Brain microvascular endothelial cell (primary cell): ENCODE measurements at regions not wholly inside any gene's neighbourhood (a gene's known extent, or its start where the extent isn't known, plus 50 kb on each side); places are given as distances from the start of the nearest gene placed in this dataset.

Experiments used
- DNase-seq: peaks from one replicate; pipeline ENCODE4 v3.0.0-alpha.2; 2020
- H3K27ac ChIP-seq: fragments of 250-450 bp; sonication (Bioruptor Pico); 2 replicates; pipeline ENCODE4 v1.5.1; 2020; ENCODE audit warnings: mild to moderate bottlenecking, moderate library complexity
- H3K27me3 ChIP-seq: fragments of 250-450 bp; sonication (Bioruptor Pico); replicated peaks from 2 replicates; pipeline ENCODE4 v1.5.1; 2020; ENCODE audit warnings: mild to moderate bottlenecking
- H3K36me3 ChIP-seq: fragments of 250-450 bp; sonication (Bioruptor Pico); replicated peaks from 2 replicates; pipeline ENCODE4 v1.5.1; 2020; ENCODE audit warnings: mild to moderate bottlenecking
- H3K4me3 ChIP-seq: 2 replicates; pipeline ENCODE4 v1.5.1; 2011; ENCODE audit warnings: low read depth, mild to moderate bottlenecking, control low read depth, low read length, moderate library complexity
- CTCF ChIP-seq: IDR thresholded peaks from 2 replicates; pipeline ENCODE4 v1.5.1; 2011; ENCODE audit warnings: low read depth, mild to moderate bottlenecking, moderate library complexity, low read length, control low read depth, inconsistent platforms; ENCODE audit errors: missing control alignments
- in situ Hi-C: cut with HindIII; loops from 2 replicates; pipeline ENCODE4 v1.10.0; 2017; ENCODE audit warnings: low sequenced_read_pairs, low pct_ligation_motif_present

GRCh38 chr1:82486969-82487368 is 686.2 kb downstream of the ADGRL2 start:
- Histone ChIP-seq H3K4me3 (no peak overlapping the region), H3K27me3 (no peaks in the 10 kb centered on the region), H3K36me3 (no peaks in the 10 kb centered on the region), H3K27ac (no peak overlapping the region)
- no peak for TF ChIP-seq CTCF
- in situ Hi-C loops: no loop called here
- no peak for DNase-seq

GRCh38 chr1:82486468-82486867 is 685.7 kb downstream of the ADGRL2 start:
- H3K27me3 ChIP-seq: no peaks in the 10 kb centered on the region
- TF ChIP-seq CTCF: no peak
- H3K27ac ChIP-seq: no peak overlapping the region
- H3K36me3 ChIP-seq: no peaks in the 10 kb centered on the region
- DNase-seq: no peak
- in situ Hi-C loops: no loop called here
- no peak overlapping the region for H3K4me3 ChIP-seq

GRCh38 chr1:82485591-82486369 is 685.0 kb downstream of the ADGRL2 start:
- Histone ChIP-seq H3K27ac (no peak overlapping the region), H3K36me3 (no peaks in the 10 kb centered on the region), H3K27me3 (no peaks in the 10 kb centered on the region), H3K4me3 (no peak overlapping the region)
- in situ Hi-C loops: no loop called here
- peak; percentile 56 for DNase-seq
- no peak for TF ChIP-seq CTCF

GRCh38 chr1:82483146-82483545 is 682.4 kb downstream of the ADGRL2 start:
- H3K4me3 ChIP-seq: no peak overlapping the region
- no peak for TF ChIP-seq CTCF
- no peaks in the 10 kb centered on the region for H3K27me3 ChIP-seq
- in situ Hi-C loops: no loop called here
- no peak overlapping the region for H3K27ac ChIP-seq
- DNase-seq: no peak
- no peaks in the 10 kb centered on the region for H3K36me3 ChIP-seq

- DNase-seq: no peak
- Histone ChIP-seq H3K36me3 (no peaks in the 10 kb centered on the region), H3K27ac (no peak overlapping the region), H3K4me3 (no peak overlapping the region), H3K27me3 (no peaks in the 10 kb centered on the region)
- no peak for TF ChIP-seq CTCF
- in situ Hi-C loops: no loop called here
These were observed 678.2 kb downstream of the ADGRL2 start for GRCh38 chr1:82478916-82479315.
